ENCODE measurements at regions not wholly inside any gene's neighbourhood (a gene's known extent, or its start where the extent isn't known, plus 50 kb on each side); places are given as distances from the start of the nearest gene placed in this dataset.
"Not testable (repeated sequence)": the region's sequence is repeated elsewhere in the genome, so short reads cannot be mapped to it uniquely, and the experiment has no call there.

GRCh38 chr7:22039670-22040069, 94.0 kb upstream of the CDCA7L start:
- DNase-seq (ENCODE audit: low read depth, low spot score), result no peak
- no peaks in the 10 kb centered on the region for H3K36me3 ChIP-seq (ENCODE audit: control insufficient read depth in 1 of 2, insufficient read depth in 2 of 2, low read length in 2 of 2)
- POLR2A ChIA-PET, result no interaction called here
- H2AFZ ChIP-seq (ENCODE audit: low read depth, low read length, poor library complexity, severe bottlenecking), result no peak overlapping the region
- no peaks in the 10 kb centered on the region for H3K9me3 ChIP-seq (ENCODE audit: control insufficient read depth in 1 of 2, insufficient read depth in 1 of 2, low read depth in 1 of 2, low read length in 2 of 2)
- H3K4me2 ChIP-seq (ENCODE audit: low read length), result no peak overlapping the region
- RAD21 ChIA-PET (ENCODE audit: low non-redundant PET in 1 of 2, low total read pairs in 2 of 2, uncharacterized antibody in 2 of 2, unreplicated experiment in 2 of 2), result no interaction called here
- H3K27ac ChIP-seq (ENCODE audit: low read depth, low read length), result no peak overlapping the region
- H3K9me2 ChIP-seq (ENCODE audit: insufficient read depth), result no peaks in the 10 kb centered on the region
- H3K4me3 ChIP-seq (replicated peaks in 1 of 2; ENCODE audit: low read depth in 1 of 2, low read length in 2 of 2), result no peak overlapping the region
- H3K79me2 ChIP-seq (ENCODE audit: insufficient read depth, low read length), result no peaks in the 10 kb centered on the region
- H4K20me1 ChIP-seq (ENCODE audit: insufficient read depth), result no peaks in the 10 kb centered on the region
- H3K9ac ChIP-seq (ENCODE audit: low read length), result no peak overlapping the region
- no peak for TF ChIP-seq CEBPB (IDR thresholded peaks at IDR 0.05; ENCODE audit: low read depth)
- TF ChIP-seq FOSL1 (IDR thresholded peaks at IDR 0.05; ENCODE audit: low read depth), result no peak
- TF ChIP-seq ZFX (IDR thresholded peaks at IDR 0.05), result no peak
- no peak for TF ChIP-seq REST (IDR thresholded peaks at IDR 0.05; ENCODE audit: low read depth)
- no peak for TF ChIP-seq YY1 (IDR thresholded peaks at IDR 0.05; ENCODE audit: extremely low read depth, insufficient replicate concordance, low read depth, low read length)
- TF ChIP-seq SRF (IDR thresholded peaks at IDR 0.05; ENCODE audit: low read depth), result no peak
- TF ChIP-seq SIN3A (IDR thresholded peaks at IDR 0.05; ENCODE audit: low read depth), result no peak
- TF ChIP-seq SP1 (IDR thresholded peaks at IDR 0.05; ENCODE audit: low read depth), result no peak
- TF ChIP-seq, protein P1, sequence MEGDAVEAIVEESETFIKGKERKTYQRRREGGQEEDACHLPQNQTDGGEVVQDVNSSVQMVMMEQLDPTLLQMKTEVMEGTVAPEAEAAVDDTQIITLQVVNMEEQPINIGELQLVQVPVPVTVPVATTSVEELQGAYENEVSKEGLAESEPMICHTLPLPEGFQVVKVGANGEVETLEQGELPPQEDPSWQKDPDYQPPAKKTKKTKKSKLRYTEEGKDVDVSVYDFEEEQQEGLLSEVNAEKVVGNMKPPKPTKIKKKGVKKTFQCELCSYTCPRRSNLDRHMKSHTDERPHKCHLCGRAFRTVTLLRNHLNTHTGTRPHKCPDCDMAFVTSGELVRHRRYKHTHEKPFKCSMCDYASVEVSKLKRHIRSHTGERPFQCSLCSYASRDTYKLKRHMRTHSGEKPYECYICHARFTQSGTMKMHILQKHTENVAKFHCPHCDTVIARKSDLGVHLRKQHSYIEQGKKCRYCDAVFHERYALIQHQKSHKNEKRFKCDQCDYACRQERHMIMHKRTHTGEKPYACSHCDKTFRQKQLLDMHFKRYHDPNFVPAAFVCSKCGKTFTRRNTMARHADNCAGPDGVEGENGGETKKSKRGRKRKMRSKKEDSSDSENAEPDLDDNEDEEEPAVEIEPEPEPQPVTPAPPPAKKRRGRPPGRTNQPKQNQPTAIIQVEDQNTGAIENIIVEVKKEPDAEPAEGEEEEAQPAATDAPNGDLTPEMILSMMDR (IDR thresholded peaks at IDR 0.05 in 2 of 3, conservative IDR thresholded peaks at IDR 0.05 in 1 of 3; ENCODE audit: borderline replicate concordance in 1 of 3, insufficient read depth in 1 of 3, low read depth in 2 of 3, low read length in 2 of 3), result no peak
- TF ChIP-seq JUND (IDR thresholded peaks at IDR 0.05), result no peak
- no peak for TF ChIP-seq EZH2 (IDR thresholded peaks at IDR 0.05)
- TF ChIP-seq EGR1 (IDR thresholded peaks at IDR 0.05; ENCODE audit: low read depth), result no peak
- no peak for TF ChIP-seq CBX3 (IDR thresholded peaks at IDR 0.05; ENCODE audit: low read depth)
- TF ChIP-seq POLR2A (IDR thresholded peaks at IDR 0.05; ENCODE audit: borderline replicate concordance, extremely low read depth, insufficient read depth, insufficient read length), result no peak
- TF ChIP-seq ZNF274 (IDR thresholded peaks at IDR 0.05; ENCODE audit: low read depth, low read length), result no peak
- TF ChIP-seq EZH2phosphoT487 (IDR thresholded peaks at IDR 0.05; ENCODE audit: borderline replicate concordance), result no peak
- TF ChIP-seq ZBTB33 (IDR thresholded peaks at IDR 0.05; ENCODE audit: extremely low read depth, insufficient replicate concordance, low read length), result no peak
- no peaks in the 10 kb centered on the region for H3K4me1 ChIP-seq (ENCODE audit: control insufficient read depth in 1 of 2, insufficient read depth in 2 of 2, low read length in 2 of 2)
- intact Hi-C loops (cut with micrococcal nuclease), result no loop called here
- BruUV-seq (replicated peaks), result no TSS peak
- no peak for ATAC-seq
- CTCF ChIA-PET, result no interaction called here
- H3K27me3 ChIP-seq (ENCODE audit: insufficient read depth, low read length), result no peaks in the 10 kb centered on the region; the same call in 1 of the 2 replicates

DNA sequence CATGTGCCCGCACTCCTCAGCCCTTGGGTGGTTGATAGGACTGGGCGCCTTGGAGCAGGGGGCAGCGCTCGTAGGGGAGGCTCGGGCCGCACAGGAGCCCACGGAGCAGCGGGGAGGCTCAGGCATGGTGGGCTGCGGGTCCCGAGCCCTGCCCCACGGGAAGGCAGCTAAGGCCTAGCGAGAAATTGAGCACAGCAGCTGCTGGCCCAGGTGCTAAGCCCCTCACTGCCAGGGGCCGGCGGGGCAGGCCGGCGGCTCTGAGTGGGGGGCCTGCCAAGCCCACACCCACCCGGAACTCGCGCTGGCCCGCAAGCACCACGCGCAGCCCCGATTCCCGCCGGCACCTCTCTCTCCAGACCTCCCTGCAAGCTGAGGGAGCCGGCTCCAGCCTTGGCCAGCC, 86.7 kb upstream of the CDCA7L start:
- H3K36me3 ChIP-seq (ENCODE audit: control insufficient read depth in 1 of 2, insufficient read depth in 2 of 2, low read length in 2 of 2); RAD21 ChIA-PET (ENCODE audit: low non-redundant PET in 1 of 2, low total read pairs in 2 of 2, uncharacterized antibody in 2 of 2, unreplicated experiment in 2 of 2); CTCF ChIA-PET; intact Hi-C loops (cut with micrococcal nuclease); H3K27ac ChIP-seq (ENCODE audit: low read depth, low read length); H2AFZ ChIP-seq (ENCODE audit: low read depth, low read length, poor library complexity, severe bottlenecking); H3K27me3 ChIP-seq (ENCODE audit: insufficient read depth, low read length); BruUV-seq (replicated peaks); POLR2A ChIA-PET; H3K4me1 ChIP-seq (ENCODE audit: control insufficient read depth in 1 of 2, insufficient read depth in 2 of 2, low read length in 2 of 2); DNase-seq (ENCODE audit: low read depth, low spot score); H4K20me1 ChIP-seq (ENCODE audit: insufficient read depth); H3K9me2 ChIP-seq (ENCODE audit: insufficient read depth); H3K9me3 ChIP-seq (ENCODE audit: control insufficient read depth in 1 of 2, insufficient read depth in 1 of 2, low read depth in 1 of 2, low read length in 2 of 2); ATAC-seq; H3K79me2 ChIP-seq (ENCODE audit: insufficient read depth, low read length); H3K4me3 ChIP-seq (replicated peaks in 1 of 2; ENCODE audit: low read depth in 1 of 2, low read length in 2 of 2); H3K9ac ChIP-seq (ENCODE audit: low read length); H3K4me2 ChIP-seq (ENCODE audit: low read length): not testable (repeated sequence)

Data from HCT116 (cell line).